IMR-90 (cell line): ENCODE measurements at regions not wholly inside any gene's neighbourhood (a gene's known extent, or its start where the extent isn't known, plus 50 kb on each side); places are given as distances from the start of the nearest gene placed in this dataset.
"Not testable (repeated sequence)": the region's sequence is repeated elsewhere in the genome, so short reads cannot be mapped to it uniquely, and the experiment has no call there.

Experiments
- ATAC-seq: fragments of 200-7000 bp; cut with Tn5 transposase; 2 replicates; pipeline ENCODE4 v1.9.1; 2020; ENCODE audit warnings: low read depth, mild to moderate bottlenecking, moderate library complexity
- BruUV-seq: library from RNA; stranded (reverse); fragments of 400-500 nt; replicated peaks from 2 replicates; lab custom pipeline; 2021; lab: Mats Ljungman, UMichigan
- CTCF ChIA-PET: fragments of 300-600 bp; formaldehyde crosslinking; extraction: SDS; loops from one replicate; lab custom pipeline; 2021; ENCODE audit warnings: antibody characterized with exemption; lab: Yijun Ruan, JAX
- POLR2A ChIA-PET: fragments of 300-600 bp; sonication (Branson Sonifier 250); formaldehyde crosslinking; loops from one replicate; lab custom pipeline; 2022; ENCODE audit warnings: antibody characterized with exemption; ENCODE audit not compliant: unreplicated experiment; lab: Charles Lee
- DNase-seq: peaks from one replicate; pipeline ENCODE4 v3.0.0; 2013
- H2AFZ ChIP-seq: replicated peaks from 2 replicates; pipeline ENCODE3; 2013; ENCODE audit warnings: low read length, mild to moderate bottlenecking; ENCODE audit not compliant: poor library complexity
- H2AK5ac ChIP-seq: 2 replicates; pipeline ENCODE4 v1.6.1; 2013; ENCODE audit warnings: low read depth, low read length, inconsistent platforms
- H2AK9ac ChIP-seq: replicated peaks from 2 replicates; pipeline ENCODE3; 2013; ENCODE audit warnings: mild to moderate bottlenecking, low read depth, low read length, moderate library complexity; ENCODE audit not compliant: poor library complexity
- H2BK120ac ChIP-seq: 2 replicates; pipeline ENCODE4 v1.6.1; 2013; ENCODE audit warnings: low read depth, low read length, inconsistent platforms
- H2BK15ac ChIP-seq: 3 replicates; pipeline ENCODE4 v1.6.1; 2013; ENCODE audit warnings: low read depth, low read length, inconsistent platforms
- H2BK20ac ChIP-seq: 2 replicates; pipeline ENCODE4 v1.6.1; 2013; ENCODE audit warnings: low read depth, mild to moderate bottlenecking, inconsistent platforms, low read length, moderate library complexity
- H2BK5ac ChIP-seq: 2 replicates; pipeline ENCODE4 v1.6.1; 2013; ENCODE audit warnings: mild to moderate bottlenecking, low read depth, low read length, inconsistent platforms; ENCODE audit not compliant: poor library complexity, severe bottlenecking
- H3K14ac ChIP-seq: replicated peaks from 2 replicates; pipeline ENCODE4 v1.6.1; 2013; ENCODE audit warnings: low read depth, low read length, inconsistent platforms
- H3K18ac ChIP-seq: 2 replicates; pipeline ENCODE4 v1.6.1; 2013; ENCODE audit warnings: low read depth, low read length, control low read depth
- H3K23ac ChIP-seq: 2 replicates; pipeline ENCODE4 v1.6.1; 2013; ENCODE audit warnings: low read depth, low read length, inconsistent platforms
- H3K27ac ChIP-seq: 2 replicates; pipeline ENCODE4 v1.5.1; 2013; ENCODE audit warnings: mild to moderate bottlenecking, control low read depth, low read length; ENCODE audit not compliant: insufficient read depth
- H3K27me3 ChIP-seq: 2 replicates; pipeline ENCODE4 v1.6.1; 2013; ENCODE audit warnings: low read length; ENCODE audit not compliant: control insufficient read depth, insufficient read depth
- H3K36me3 ChIP-seq: 2 replicates; pipeline ENCODE4 v1.6.1; 2013; ENCODE audit warnings: low read length, mixed read lengths; ENCODE audit not compliant: control insufficient read depth, insufficient read depth
- H3K4ac ChIP-seq: 2 replicates; pipeline ENCODE4 v1.6.1; 2013; ENCODE audit warnings: low read depth, low read length, inconsistent platforms
- H3K4me1 ChIP-seq: 2 replicates; pipeline ENCODE4 v1.6.1; 2013; ENCODE audit warnings: low read length, mixed read lengths; ENCODE audit not compliant: control insufficient read depth, insufficient read depth
- H3K4me2 ChIP-seq: 2 replicates; pipeline ENCODE4 v1.6.1; 2013; ENCODE audit warnings: low read depth, mild to moderate bottlenecking, control low read depth, low read length, moderate library complexity
- H3K4me3 ChIP-seq: 2 replicates; pipeline ENCODE4 v1.5.1; 2013; ENCODE audit warnings: low read depth, mild to moderate bottlenecking, control low read depth, low read length, moderate library complexity; ENCODE audit not compliant: insufficient read depth
- H3K56ac ChIP-seq: 2 replicates; pipeline ENCODE4 v1.6.1; 2013; ENCODE audit warnings: low read length, inconsistent platforms; ENCODE audit not compliant: insufficient read depth; ENCODE audit errors: extremely low read depth
- H3K79me1 ChIP-seq, 2 experiments: 2 replicates each; pipeline ENCODE4 v1.6.1; 2013; ENCODE audit warnings: low read length in 2 of 2, inconsistent platforms in 1 of 2, low read depth in 1 of 2
- H3K9ac ChIP-seq: 2 replicates; pipeline ENCODE4 v1.6.1; 2013; ENCODE audit warnings: low read depth, low read length, control low read depth
- H3K9me1 ChIP-seq: 2 replicates; pipeline ENCODE4 v1.6.1; 2013; ENCODE audit warnings: low read length, inconsistent platforms; ENCODE audit not compliant: insufficient read depth
- H3K9me3 ChIP-seq: 2 replicates; pipeline ENCODE4 v1.6.1; 2013; ENCODE audit warnings: low read length; ENCODE audit not compliant: control insufficient read depth, insufficient read depth
- H4K20me1 ChIP-seq: 2 replicates; pipeline ENCODE4 v1.6.1; 2013; ENCODE audit warnings: low read length, inconsistent platforms; ENCODE audit not compliant: insufficient read depth
- H4K5ac ChIP-seq: 2 replicates; pipeline ENCODE4 v1.6.1; 2013; ENCODE audit warnings: mild to moderate bottlenecking, low read depth, low read length, control low read depth
- H4K8ac ChIP-seq, 2 experiments: 2 replicates each; pipeline ENCODE4 v1.6.1; 2013; ENCODE audit warnings: low read depth in 2 of 2, low read length in 2 of 2, control low read depth in 1 of 2, inconsistent platforms in 1 of 2
- H4K91ac ChIP-seq: 2 replicates; pipeline ENCODE4 v1.6.1; 2013; ENCODE audit warnings: low read depth, low read length, inconsistent platforms; ENCODE audit not compliant: insufficient read depth
- CHD1 ChIP-seq: IDR thresholded peaks from 2 replicates; pipeline ENCODE4 v1.6.1; 2012; ENCODE audit warnings: low read depth, low read length, improper control_type of control experiment
- FOS ChIP-seq: fragments of 150-350 bp; IDR thresholded peaks from 2 replicates; pipeline ENCODE4 v1.6.1; 2016; ENCODE audit warnings: low read depth, low read length
- POLR2A ChIP-seq: IDR thresholded peaks from 2 replicates; pipeline ENCODE4 v1.6.1; 2012; ENCODE audit warnings: mild to moderate bottlenecking, low read depth, low read length
- RAD21 ChIP-seq: IDR thresholded peaks from 2 replicates; pipeline ENCODE4 v1.6.1; 2012; ENCODE audit warnings: low read length, improper control_type of control experiment
- USF2 ChIP-seq: fragments of 150-350 bp; IDR thresholded peaks from 2 replicates; pipeline ENCODE4 v1.6.1; 2017; ENCODE audit warnings: mild to moderate bottlenecking, antibody characterized with exemption, low read length, low read depth
- WGBS, 2 experiments: methylation state at CpG; one replicate each; pipeline versions ENCODE4 v1.1.5 to v1.1.7; 2013; ENCODE audit warnings: missing lambda C conversion rate in 2 of 2; ENCODE audit not compliant: insufficient read length in 1 of 2; ENCODE audit errors: extremely low coverage in 2 of 2; 5-methylcytosine and 5-hydroxymethylcytosine counted together
- dilution Hi-C: fragments of 300-500 bp; cut with HindIII; formaldehyde crosslinking; loops from one replicate; pipeline ENCODE4 v1.14.3; 2018; ENCODE audit warnings: low sequenced_read_pairs; ENCODE audit not compliant: unreplicated experiment
- in situ Hi-C: fragments of 300-500 bp; cut with MboI; formaldehyde crosslinking; loops from 3 replicates; pipeline ENCODE4 v1.14.3; 2019; ENCODE audit warnings: low sequenced_read_pairs, inconsistent platforms, mixed read lengths
- intact Hi-C: fragments of 100-400 bp; cut with micrococcal nuclease; formaldehyde crosslinking; loops from 2 replicates; pipeline ENCODE4 v1.10.0; 2022

- Histone ChIP-seq H3K4ac (no peak overlapping the region), H4K5ac (no peak overlapping the region), H2AK5ac (no peak overlapping the region), H2BK20ac (no peak overlapping the region), H4K8ac (no peak overlapping the region), H3K9ac (no peak overlapping the region), H4K20me1 (no peaks in the 10 kb centered on the region), H2BK120ac (no peak overlapping the region), H3K27ac (no peak overlapping the region), H3K9me3 (peaks cover 32% of the 10 kb centered on the region), H2BK15ac (no peak overlapping the region), H3K56ac (no peak overlapping the region), H3K23ac (no peak overlapping the region), H3K79me1 (no peaks in the 10 kb centered on the region), H3K27me3 (no peaks in the 10 kb centered on the region), H3K9me1 (no peaks in the 10 kb centered on the region), H3K36me3 (no peaks in the 10 kb centered on the region), H2AFZ (no peak overlapping the region), H3K4me1 (no peaks in the 10 kb centered on the region), H3K18ac (no peak overlapping the region), H2AK9ac (no peak overlapping the region), H3K4me3 (no peak overlapping the region), H2BK5ac (no peak overlapping the region), H3K4me2 (no peak overlapping the region), H4K91ac (no peak overlapping the region), H3K14ac (no peak overlapping the region)
- no peak for TF ChIP-seq CHD1
- TF ChIP-seq RAD21 = no peak
- no peak for TF ChIP-seq FOS
- TF ChIP-seq POLR2A = no peak
- no peak for TF ChIP-seq USF2
- intact Hi-C loops = no loop called here
- WGBS, 2 experiments = 78% methylated on average over 26 of the region's 40 CpGs; no CpG with 5 or more reads in 1 of the 2 experiments
- ChIA-PET POLR2A (no interaction called here), CTCF (no interaction called here)
- dilution Hi-C loops = no loop called here
- no TSS peak for BruUV-seq
- in situ Hi-C loops = no loop called here
- DNase-seq = no peak
- no peak for ATAC-seq
Observed at GRCh38 chr9:40884072-40884901, 244.2 kb downstream of the FOXD4L6 start.

- H4K20me1 ChIP-seq, H3K79me1 ChIP-seq, H2AK5ac ChIP-seq, H3K9me1 ChIP-seq, H3K4ac ChIP-seq, POLR2A ChIA-PET, H3K14ac ChIP-seq, dilution Hi-C loops, H2BK120ac ChIP-seq, H2BK20ac ChIP-seq, BruUV-seq, H3K27me3 ChIP-seq, ATAC-seq, H2BK5ac ChIP-seq, H4K8ac ChIP-seq, H2AFZ ChIP-seq, H3K56ac ChIP-seq, H3K18ac ChIP-seq, H3K27ac ChIP-seq, CTCF ChIA-PET, H3K36me3 ChIP-seq, in situ Hi-C loops, H3K4me2 ChIP-seq, H3K23ac ChIP-seq, H3K4me1 ChIP-seq, H3K4me3 ChIP-seq, intact Hi-C loops, H2BK15ac ChIP-seq, H4K91ac ChIP-seq, DNase-seq, H4K5ac ChIP-seq, H3K9ac ChIP-seq, H2AK9ac ChIP-seq: not testable (repeated sequence)
- 91% methylated on average over 13 of the region's 20 CpGs; no CpG with 5 or more reads in 1 of the 2 experiments for WGBS, 2 experiments
- H3K9me3 ChIP-seq = peaks cover 32% of the 10 kb centered on the region
Observed at GRCh38 chr9:40883423-40884071, 244.9 kb downstream of the FOXD4L6 start.
